IPS DF 6.9 (cell line): ENCODE measurements at regions not wholly inside any gene's neighbourhood (a gene's known extent, or its start where the extent isn't known, plus 50 kb on each side); places are given as distances from the start of the nearest gene placed in this dataset.

Experiments used
- DNase-seq: peaks from one replicate; pipeline ENCODE4 v3.0.0-alpha.2; 2013; ENCODE audit warnings: low read depth, low spot score
- H3K27ac ChIP-seq: one replicate; pipeline ENCODE4 v1.5.1; 2013; ENCODE audit warnings: low read length, control low read depth
- H3K27me3 ChIP-seq: 2 replicates; pipeline ENCODE4 v1.6.1; 2013; ENCODE audit warnings: mild to moderate bottlenecking, low read length; ENCODE audit not compliant: control insufficient read depth, insufficient read depth
- H3K36me3 ChIP-seq: 2 replicates; pipeline ENCODE4 v1.6.1; 2013; ENCODE audit warnings: low read length; ENCODE audit not compliant: control insufficient read depth, insufficient read depth
- H3K4me1 ChIP-seq: 2 replicates; pipeline ENCODE4 v1.6.1; 2013; ENCODE audit warnings: low read length; ENCODE audit not compliant: control insufficient read depth, insufficient read depth
- H3K4me3 ChIP-seq: 2 replicates; pipeline ENCODE4 v1.5.1; 2013; ENCODE audit warnings: mild to moderate bottlenecking, low read length
- H3K9me3 ChIP-seq: 2 replicates; pipeline ENCODE4 v1.6.1; 2013; ENCODE audit warnings: low read length, inconsistent platforms; ENCODE audit not compliant: control insufficient read depth, insufficient read depth
- WGBS: extraction: QIAGEN DNeasy Blood & Tissue Kit; methylation state at CpG from one replicate; pipeline ENCODE4 v1.1.7; 2013; ENCODE audit warnings: mixed read lengths, missing lambda C conversion rate; ENCODE audit not compliant: insufficient read length, insufficient coverage; 5-methylcytosine and 5-hydroxymethylcytosine counted together

GRCh38 chr10:113234481-113234880 lies 284.4 kb downstream of the TCF7L2 start:
- Histone ChIP-seq H3K27ac (no peak overlapping the region), H3K27me3 (no peaks in the 10 kb centered on the region), H3K9me3 (no peaks in the 10 kb centered on the region), H3K4me1 (no peaks in the 10 kb centered on the region), H3K36me3 (no peaks in the 10 kb centered on the region), H3K4me3 (no peak overlapping the region)
- DNase-seq: no peak
- no CpG with 5 or more reads among the region's 3 CpGs for WGBS

DNA sequence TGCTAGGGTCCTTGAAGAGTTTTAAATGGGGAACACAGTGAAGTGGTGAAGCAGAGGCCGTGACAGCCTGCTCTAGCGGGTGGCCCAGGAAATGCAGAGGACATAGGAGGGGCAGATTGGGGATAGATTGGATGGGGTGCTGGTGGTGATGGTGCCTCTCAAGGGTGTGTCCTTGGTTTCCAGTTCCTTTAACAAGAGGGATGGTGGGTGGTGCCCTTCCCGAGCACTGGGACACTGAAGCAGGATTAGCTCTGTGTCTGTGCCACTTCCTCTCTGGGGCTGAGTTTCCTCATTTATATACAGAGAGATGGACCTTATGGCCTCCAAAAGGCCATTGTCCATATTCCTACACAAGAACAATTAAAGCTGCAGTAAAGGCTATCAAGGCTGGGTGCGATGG lies 285.5 kb downstream of the TCF7L2 start:
- WGBS: no CpG with 5 or more reads among the region's 4 CpGs
- DNase-seq: no peak
- Histone ChIP-seq H3K27me3 (no peaks in the 10 kb centered on the region), H3K36me3 (no peaks in the 10 kb centered on the region), H3K4me3 (no peak overlapping the region), H3K27ac (no peak overlapping the region), H3K4me1 (no peaks in the 10 kb centered on the region), H3K9me3 (no peaks in the 10 kb centered on the region)

DNA sequence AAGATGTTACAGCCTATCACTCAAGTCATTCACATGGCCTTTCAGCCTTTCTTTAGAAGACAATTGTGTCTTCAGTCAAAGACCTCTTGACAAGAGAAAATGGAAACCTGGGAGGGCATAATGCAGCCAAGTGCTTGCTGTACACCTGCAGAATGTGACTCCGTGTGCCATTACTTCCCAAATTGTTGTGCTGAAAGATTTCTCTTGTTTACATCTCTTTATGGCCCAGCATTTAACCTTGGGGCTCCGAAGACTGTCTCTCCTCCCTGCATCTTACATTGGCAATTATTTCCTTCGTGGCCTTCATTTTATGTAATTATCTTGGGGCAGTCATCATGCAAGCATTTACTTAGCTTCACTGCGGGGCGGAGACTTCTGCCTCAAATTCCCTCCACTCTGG lies 287.0 kb downstream of the TCF7L2 start:
- no peak overlapping the region for H3K27ac ChIP-seq
- WGBS: no CpG with 5 or more reads among the region's 5 CpGs

DNA sequence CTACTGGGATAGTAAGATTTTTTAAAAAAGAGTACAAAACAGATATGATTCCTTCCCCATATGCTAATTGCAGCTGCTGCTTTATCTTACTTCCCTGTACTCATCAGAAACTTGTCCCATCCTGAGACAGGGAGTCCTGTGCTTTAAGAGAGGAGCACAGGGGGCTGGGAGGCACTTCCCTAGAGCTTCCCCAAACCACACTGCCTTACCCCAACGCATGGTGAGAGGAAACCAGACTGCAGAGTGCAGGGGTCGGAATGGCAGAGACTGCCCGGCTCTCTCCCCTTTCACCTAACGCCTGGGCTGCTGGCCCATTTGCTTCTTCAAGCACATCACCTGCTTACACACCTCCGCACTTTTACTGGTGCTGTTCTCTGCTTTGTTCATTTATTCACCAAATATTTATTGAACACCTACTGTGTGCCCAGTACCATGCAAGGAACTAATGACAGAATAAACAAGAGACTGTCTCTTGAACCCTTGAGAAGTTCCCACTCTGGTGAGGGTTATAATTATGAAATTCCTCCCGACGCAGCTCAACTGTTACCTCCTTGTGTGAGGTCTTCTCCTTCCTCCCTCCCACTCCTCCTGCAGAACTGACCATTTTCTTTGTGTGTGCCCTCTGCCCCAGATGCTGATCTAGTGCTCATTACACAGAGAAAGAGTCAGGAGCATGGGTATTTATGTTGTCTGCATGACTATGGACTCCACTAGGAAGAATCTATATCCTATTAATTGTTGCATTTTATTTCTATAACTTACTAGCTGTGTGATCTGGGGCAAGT lies 289.7 kb downstream of the TCF7L2 start:
- no peaks in the 10 kb centered on the region for H3K36me3 ChIP-seq
- no peaks in the 10 kb centered on the region for H3K9me3 ChIP-seq
- no peak for DNase-seq
- no peak overlapping the region for H3K27ac ChIP-seq
- no peaks in the 10 kb centered on the region for H3K27me3 ChIP-seq
- no peaks in the 10 kb centered on the region for H3K4me1 ChIP-seq
- WGBS: no CpG with 5 or more reads among the region's 7 CpGs
- H3K4me3 ChIP-seq: no peak overlapping the region

More for the DNA sequence above, 287.0 kb downstream of the TCF7L2 start:
- H3K27me3 ChIP-seq: no peaks in the 10 kb centered on the region
- no peaks in the 10 kb centered on the region for H3K9me3 ChIP-seq
- no peak for DNase-seq
- no peaks in the 10 kb centered on the region for H3K36me3 ChIP-seq
- H3K4me3 ChIP-seq: no peak overlapping the region
- H3K4me1 ChIP-seq: no peaks in the 10 kb centered on the region

GRCh38 chr10:113240736-113241135 lies 290.7 kb downstream of the TCF7L2 start:
- no peak overlapping the region for H3K27ac ChIP-seq
- no peaks in the 10 kb centered on the region for H3K4me1 ChIP-seq
- no peak overlapping the region for H3K4me3 ChIP-seq
- H3K27me3 ChIP-seq: no peaks in the 10 kb centered on the region
- H3K9me3 ChIP-seq: no peaks in the 10 kb centered on the region
- no peaks in the 10 kb centered on the region for H3K36me3 ChIP-seq
- WGBS: no CpG with 5 or more reads among the region's 2 CpGs
- no peak for DNase-seq

DNA sequence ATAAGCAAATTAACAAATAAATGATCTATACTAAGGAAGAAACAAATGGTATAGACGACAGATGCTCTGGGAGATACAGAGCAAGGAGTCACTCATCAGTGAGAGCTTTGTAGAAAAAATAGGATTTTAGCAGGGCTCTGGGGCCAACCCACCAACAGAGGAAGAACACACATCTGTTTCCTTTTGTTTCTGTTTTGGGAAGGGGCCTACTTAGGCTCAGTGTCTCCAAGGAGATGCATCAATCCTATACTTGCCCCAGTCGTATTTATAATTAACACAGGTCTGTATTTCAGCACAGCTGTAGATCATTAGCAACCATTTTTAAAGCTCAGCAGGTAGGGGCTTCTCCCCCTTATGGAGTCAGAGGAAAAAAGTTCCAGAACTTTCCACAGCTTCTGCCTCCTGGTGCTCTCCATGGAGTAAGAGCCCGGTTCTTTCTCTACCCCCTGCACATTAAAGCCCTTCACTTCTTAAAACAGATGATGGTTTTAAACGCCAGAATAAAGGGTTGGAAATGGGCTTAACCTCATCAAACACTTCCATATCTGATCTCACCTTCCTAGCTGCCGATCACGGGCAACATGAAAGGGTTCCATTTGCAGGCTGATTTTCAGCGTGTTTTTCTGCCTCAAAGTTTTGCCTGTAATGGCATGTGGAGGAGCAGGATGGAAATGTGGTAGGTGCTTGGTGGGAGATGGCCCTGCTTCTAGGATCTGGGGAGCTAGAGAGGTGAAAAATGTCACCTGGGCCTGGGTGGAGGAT lies 291.7 kb downstream of the TCF7L2 start:
- no CpG with 5 or more reads among the region's 7 CpGs for WGBS
- Histone ChIP-seq H3K27ac (no peak overlapping the region), H3K27me3 (no peaks in the 10 kb centered on the region), H3K4me1 (no peaks in the 10 kb centered on the region), H3K4me3 (no peak overlapping the region), H3K9me3 (no peaks in the 10 kb centered on the region), H3K36me3 (no peaks in the 10 kb centered on the region)
- DNase-seq: no peak

DNA sequence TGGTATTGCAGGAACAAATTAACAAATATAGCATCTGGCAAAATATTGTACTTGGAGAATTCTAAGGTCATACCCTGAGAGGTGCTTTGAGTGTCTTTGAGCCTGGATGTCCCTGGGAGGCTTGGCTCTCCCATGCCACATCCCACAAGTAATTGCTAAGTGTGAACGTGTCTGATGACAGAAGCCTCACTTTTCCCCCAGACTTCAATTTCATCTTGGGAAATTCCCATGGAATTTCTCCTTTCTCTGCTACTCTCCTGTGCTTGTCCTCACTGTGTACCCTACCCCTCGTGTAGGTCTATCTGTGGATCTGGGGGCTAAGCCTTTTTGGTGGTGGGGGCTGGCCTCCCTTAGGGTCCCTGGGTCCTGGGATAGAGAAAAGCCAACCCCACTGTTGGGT lies 293.3 kb downstream of the TCF7L2 start:
- no peak for DNase-seq
- H3K9me3 ChIP-seq: no peaks in the 10 kb centered on the region
- no peak overlapping the region for H3K27ac ChIP-seq
- no peaks in the 10 kb centered on the region for H3K4me1 ChIP-seq
- no peaks in the 10 kb centered on the region for H3K36me3 ChIP-seq
- H3K27me3 ChIP-seq: no peaks in the 10 kb centered on the region
- no peak overlapping the region for H3K4me3 ChIP-seq
- WGBS: no CpG with 5 or more reads among the region's 2 CpGs

GRCh38 chr10:113244750-113245149 lies 294.7 kb downstream of the TCF7L2 start:
- Histone ChIP-seq H3K9me3 (no peaks in the 10 kb centered on the region), H3K27me3 (no peaks in the 10 kb centered on the region), H3K27ac (no peak overlapping the region), H3K36me3 (no peaks in the 10 kb centered on the region), H3K4me3 (no peak overlapping the region), H3K4me1 (no peaks in the 10 kb centered on the region)
- no peak for DNase-seq
- no CpG with 5 or more reads among the region's 5 CpGs for WGBS

DNA sequence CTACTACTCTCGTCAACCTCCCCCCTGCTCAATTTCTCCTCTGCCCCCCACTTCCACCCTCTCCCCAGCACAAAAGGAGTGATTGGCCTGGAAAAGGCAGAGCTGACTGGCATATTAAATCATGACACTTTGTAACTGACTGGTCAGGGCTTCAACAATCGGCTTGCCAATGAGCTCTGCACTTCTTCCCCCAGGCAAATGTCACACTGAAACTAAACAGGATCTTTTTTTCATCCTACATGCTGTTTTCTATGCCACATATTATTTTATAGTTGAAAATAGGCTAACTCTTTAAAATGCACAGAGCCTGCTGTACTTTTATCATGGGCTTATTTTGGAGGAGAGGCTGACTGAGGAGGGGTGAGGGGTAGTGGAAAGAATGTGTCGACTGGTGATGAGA lies 295.2 kb downstream of the TCF7L2 start:
- Histone ChIP-seq H3K27ac (no peak overlapping the region), H3K4me3 (no peak overlapping the region), H3K4me1 (no peaks in the 10 kb centered on the region), H3K27me3 (no peaks in the 10 kb centered on the region), H3K9me3 (no peaks in the 10 kb centered on the region), H3K36me3 (no peaks in the 10 kb centered on the region)
- no CpG with 5 or more reads among the region's 3 CpGs for WGBS
- no peak for DNase-seq

- Histone ChIP-seq H3K4me1 (no peaks in the 10 kb centered on the region), H3K4me3 (no peak overlapping the region), H3K9me3 (no peaks in the 10 kb centered on the region), H3K27ac (no peak overlapping the region), H3K36me3 (no peaks in the 10 kb centered on the region), H3K27me3 (no peaks in the 10 kb centered on the region)
- DNase-seq: no peak
- no CpG with 5 or more reads among the region's 5 CpGs for WGBS
These were observed 297.0 kb downstream of the TCF7L2 start for GRCh38 chr10:113247050-113247449.
